GM08714 (cell line): ENCODE measurements at regions not wholly inside any gene's neighbourhood (a gene's known extent, or its start where the extent isn't known, plus 50 kb on each side); places are given as distances from the start of the nearest gene placed in this dataset.
"Not testable (repeated sequence)": the region's sequence is repeated elsewhere in the genome, so short reads cannot be mapped to it uniquely, and the experiment has no call there.

ENCODE experiments used
- H3K4me3 ChIP-seq: fragments of 200-500 bp; sonication (Bioruptor generic); 2 replicates; pipeline ENCODE4 v1.5.1; 2014; ENCODE audit warnings: mild to moderate bottlenecking, low read length, inconsistent platforms
- ZNF274 ChIP-seq: IDR thresholded peaks from 2 replicates; pipeline ENCODE4 v1.6.1; 2012; ENCODE audit warnings: mild to moderate bottlenecking, low read depth, low read length

DNA sequence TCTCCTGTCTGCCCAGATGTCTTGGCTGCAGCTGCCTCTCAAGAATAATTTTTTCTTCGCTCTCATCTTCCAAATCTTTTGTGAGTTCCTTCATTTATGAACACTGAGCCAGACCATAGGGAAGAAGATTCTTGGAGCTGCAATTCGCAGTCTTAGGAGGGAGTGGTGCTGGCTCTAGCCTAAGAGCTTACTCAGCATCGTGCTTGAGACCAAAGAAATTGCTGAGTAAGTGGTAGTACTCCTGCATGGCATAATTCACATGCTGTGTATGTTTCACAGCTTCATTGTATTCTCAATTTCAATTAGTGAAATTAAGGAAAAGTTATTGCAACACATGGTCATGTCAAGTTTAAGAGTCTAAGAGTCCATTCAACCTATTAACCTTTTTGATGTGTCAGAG lies 771.7 kb downstream of the ADCYAP1 start:
- TF ChIP-seq ZNF274: no peak
- no peak overlapping the region for H3K4me3 ChIP-seq

DNA sequence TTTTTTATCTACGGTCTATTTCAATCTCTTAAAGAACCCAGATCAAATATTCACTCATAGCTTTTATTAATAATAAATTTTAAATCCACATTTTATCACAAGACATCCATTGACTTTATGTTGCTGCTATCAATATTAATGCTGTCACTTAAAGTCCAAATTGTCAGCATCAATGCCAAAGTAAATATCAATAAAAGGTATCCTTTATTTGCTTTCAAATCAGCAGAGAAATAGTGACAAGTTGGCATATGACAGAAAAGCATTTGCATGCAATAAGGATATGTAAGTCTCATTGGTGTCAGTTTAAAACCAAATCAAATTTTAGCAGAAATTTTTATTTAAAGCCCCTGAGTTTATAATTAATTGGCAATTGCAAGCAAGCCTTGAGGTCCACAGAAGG lies 775.4 kb downstream of the ADCYAP1 start:
- H3K4me3 ChIP-seq: no peak overlapping the region
- no peak for TF ChIP-seq ZNF274

DNA sequence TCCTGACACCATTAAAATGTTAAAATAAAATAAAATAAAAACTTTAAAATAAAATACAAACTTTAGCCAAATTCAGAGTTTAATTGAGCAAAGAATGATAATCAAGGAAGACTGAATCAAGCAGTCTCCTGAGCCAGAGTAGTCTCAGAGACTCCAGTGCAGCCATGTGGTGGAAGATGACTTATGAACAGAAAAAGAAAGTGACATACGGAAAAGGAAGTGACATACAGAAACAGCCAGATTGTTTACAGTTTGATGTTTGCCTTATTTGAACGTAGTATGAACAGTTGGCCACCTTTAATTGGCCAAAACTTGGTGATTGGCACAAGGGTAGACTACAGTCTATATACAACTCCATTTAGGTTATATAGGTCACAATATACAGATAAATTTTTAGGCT lies 787.2 kb downstream of the ADCYAP1 start:
- no peak overlapping the region for H3K4me3 ChIP-seq
- no peak for TF ChIP-seq ZNF274

DNA sequence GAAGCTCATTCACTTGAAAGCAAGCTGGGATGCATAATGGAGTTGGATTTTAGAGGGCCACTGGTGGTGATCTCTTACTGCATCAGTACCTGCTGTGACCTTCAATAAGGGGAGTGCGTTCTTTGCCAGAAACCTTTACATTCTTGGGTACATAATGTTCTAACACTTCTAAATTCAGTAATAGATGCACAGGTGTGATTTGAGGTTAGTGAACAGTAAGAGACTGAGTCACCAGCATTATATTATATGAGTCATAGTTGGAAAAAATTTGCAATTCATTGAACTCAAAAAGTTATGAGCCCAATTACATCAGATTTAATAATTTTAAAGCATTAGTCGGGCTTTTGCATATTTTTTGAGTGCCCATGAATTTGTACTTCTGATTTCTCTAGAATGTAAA lies 803.3 kb downstream of the ADCYAP1 start:
- no peak for TF ChIP-seq ZNF274
- no peak overlapping the region for H3K4me3 ChIP-seq

DNA sequence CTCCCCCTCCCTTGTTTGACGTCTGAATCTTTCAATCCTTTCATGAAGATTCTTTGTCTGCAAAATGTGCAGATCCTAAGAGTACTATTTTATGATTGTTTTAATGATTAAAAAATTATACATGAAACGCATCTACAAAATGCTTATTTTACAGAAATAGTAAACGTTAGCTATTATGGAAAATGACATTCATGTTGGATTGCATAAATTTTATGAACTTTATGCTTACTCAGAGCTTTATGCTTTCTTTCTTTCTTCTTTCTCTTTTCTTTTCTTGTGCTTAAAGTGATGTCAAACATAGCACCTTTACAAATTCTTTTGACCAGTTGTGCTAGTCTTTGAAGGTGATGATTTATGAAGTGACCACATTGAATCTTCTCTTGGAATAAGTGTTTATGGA lies 805.4 kb downstream of the ADCYAP1 start:
- no peak overlapping the region for H3K4me3 ChIP-seq
- TF ChIP-seq ZNF274: no peak

DNA sequence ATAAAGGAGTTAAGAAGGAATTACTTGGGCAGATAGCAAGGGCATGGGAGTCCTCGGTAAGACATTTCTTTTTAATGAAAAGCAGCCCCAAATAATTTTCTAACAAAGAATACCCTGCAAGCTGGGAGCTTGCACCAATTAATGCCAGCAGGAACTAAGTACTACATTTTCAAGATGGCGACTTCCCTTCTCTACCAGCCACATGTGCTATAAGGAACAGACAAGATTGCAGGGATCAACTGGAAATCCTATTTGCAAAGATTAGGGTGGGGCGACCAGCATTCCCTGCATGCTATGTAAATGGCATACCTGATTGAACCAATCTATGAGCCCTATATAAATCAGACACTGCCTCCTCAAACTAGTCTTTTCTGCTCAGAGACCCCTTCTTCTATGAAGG lies 827.5 kb downstream of the ADCYAP1 start:
- no peak for TF ChIP-seq ZNF274
- no peak overlapping the region for H3K4me3 ChIP-seq

DNA sequence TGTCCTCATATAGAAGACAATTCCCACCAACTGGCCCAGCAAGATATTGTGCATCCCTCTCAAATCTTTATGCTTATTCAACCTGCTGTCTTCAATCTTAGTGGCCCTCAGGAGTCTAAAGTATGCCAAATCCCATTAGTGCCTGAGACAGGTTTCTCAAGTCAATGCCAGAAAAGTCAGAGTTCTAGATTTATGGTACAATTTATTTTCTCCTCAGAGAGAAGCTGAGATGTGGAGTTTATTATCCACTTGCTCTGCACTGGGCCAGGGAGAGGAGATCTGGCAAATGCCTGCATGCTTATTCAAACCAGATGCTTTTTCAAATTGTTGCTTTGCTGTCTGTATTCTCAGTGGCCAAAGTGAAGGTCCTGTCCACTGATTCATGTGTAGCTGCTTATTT lies 825.2 kb downstream of the METTL4 start:
- no peak overlapping the region for H3K4me3 ChIP-seq
- TF ChIP-seq ZNF274: no peak

DNA sequence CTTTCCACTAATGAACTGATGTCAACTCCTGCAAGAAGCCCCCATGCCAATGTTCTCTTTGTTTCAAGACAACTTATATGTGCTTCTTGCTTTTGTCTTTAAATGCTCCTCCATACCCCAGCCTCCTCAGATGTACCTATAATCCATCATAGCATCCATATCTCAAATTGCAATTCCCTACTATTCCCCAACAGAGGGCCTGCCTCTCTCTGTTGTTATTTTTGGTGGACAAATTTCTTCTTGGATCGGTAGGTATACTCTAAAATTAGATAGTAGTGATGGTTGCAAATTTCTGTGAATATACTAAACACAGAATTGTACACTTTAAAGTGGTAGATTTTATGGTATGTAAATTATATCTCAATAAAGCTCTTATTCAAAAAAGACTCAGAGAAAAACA lies 820.1 kb downstream of the METTL4 start:
- no peak overlapping the region for H3K4me3 ChIP-seq
- no peak for TF ChIP-seq ZNF274

DNA sequence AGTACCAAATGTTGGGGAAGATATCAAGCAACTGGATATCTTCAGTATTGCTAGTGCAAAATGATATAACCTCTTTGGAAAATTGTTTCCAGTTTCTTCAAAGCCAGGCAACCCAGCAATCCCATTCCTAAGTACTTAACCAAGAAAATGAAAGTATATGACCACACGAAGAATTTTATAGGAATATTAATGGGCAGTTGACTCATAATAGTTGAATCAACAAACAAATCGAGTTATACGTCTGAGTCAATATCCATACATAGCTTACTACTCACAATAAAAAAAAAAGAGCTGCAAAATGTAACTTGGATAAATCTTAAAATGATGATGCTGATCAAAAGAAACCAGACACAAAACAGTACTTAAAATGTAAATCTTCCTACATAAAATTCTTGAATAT lies 810.4 kb downstream of the METTL4 start:
- no peak overlapping the region for H3K4me3 ChIP-seq
- TF ChIP-seq ZNF274: no peak

DNA sequence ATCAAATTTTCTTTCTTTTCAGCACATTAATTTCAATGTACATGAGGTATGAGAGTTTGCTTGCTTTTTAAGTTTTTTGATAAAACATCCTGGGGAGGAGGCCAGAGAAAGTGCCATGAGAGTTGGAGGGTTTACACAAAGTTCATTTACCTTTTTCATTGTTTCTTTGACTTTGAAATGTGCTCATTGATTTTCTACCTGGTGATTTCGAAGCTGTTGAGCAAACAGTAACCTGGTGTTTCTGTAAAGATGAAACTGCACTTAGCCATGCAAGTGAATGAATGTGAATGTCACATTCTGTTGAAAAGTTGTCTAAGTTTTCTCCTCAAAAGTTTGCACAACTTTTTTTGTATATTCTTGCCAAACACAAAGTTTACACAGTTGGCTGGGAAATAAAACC lies 797.0 kb downstream of the METTL4 start:
- H3K4me3 ChIP-seq: no peak overlapping the region
- no peak for TF ChIP-seq ZNF274

DNA sequence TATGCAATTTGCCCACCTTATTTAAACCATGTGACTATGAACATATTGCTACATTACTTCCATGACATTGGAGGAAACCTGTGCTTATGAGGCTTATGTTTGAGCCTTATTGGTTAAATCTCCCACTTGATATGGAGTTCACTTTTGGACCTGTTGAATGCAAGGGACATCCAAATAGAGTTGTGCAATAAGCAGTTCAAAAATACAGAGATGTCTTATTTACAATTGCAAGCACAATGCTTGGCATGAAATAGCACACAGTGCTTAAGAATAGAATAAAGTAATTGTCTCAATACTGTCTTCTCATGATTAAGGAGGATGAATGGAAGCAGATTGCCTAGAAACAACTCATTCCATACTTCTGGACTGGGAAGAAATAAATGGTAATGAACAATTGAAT lies 793.5 kb downstream of the METTL4 start:
- no peak for TF ChIP-seq ZNF274
- H3K4me3 ChIP-seq: no peak overlapping the region

DNA sequence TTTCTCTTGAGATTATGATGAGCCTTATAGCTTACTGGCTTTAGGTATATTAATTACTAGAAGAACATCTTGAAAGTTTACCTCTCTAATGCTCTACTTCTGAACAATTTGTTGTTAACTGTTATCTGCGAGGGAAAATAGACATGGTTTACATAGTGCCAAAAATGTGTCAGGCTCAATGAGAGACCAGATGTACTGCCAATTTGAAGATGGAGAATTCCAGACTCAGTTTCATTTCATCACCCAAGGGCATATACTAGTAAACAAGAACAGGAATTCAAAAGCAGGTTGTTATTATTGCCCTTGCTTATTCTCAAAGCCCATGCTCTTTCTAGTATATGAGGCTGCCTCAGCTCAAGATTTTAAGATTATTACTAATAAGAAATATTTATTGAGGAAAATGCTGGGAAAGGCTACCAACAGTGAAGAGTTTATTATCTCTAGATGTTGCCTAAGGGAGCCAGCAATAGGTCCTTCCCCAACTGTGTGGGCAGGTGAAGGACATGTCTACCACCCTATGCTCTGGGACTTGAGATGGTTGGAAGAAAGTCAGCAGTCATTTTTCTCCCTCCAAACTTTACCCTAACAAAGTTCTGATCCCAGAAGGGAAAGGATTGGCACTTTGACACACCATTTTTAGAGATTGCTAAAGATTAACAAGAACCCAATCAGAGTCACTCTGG lies 792.7 kb downstream of the METTL4 start:
- H3K4me3 ChIP-seq: no peak overlapping the region
- TF ChIP-seq ZNF274: no peak

DNA sequence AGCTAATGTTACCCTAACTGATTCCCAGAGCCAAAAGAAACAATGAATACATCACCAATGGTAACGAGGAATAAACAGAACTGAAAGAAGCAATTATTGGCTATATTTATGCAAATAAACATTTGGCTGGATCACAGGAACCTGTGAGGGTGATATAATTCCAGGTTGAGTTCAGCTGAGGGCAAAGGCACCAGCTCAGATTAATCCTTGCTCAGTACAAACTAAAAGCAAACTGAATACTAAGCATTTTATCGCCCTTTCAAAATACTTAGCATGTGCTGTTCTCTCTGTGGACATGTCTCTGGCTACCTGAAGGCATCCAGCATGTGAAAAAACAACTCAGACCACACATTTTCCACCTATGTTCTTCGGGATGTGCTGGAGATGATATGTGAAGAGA lies 791.7 kb downstream of the METTL4 start:
- TF ChIP-seq ZNF274: no peak
- no peak overlapping the region for H3K4me3 ChIP-seq

DNA sequence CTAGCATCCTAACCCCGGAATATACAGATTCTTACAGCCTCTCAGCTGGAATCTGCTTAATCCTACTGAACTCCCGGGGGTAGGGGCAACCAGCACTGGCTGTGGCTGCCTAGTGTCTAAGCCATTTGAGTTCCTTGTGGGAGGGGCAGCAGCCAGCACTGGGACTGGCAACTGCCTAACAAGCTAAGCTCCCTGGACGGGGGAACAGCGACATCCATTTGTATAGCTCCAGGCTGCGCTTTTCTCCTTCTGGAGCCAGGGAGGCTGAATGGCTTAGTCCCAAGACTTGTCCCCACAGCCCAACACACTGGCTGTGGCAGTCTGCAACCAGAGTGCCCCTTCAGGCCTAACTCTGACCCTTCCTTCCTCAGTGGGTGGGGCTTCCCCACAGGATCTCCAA lies 787.2 kb downstream of the METTL4 start:
- no peak overlapping the region for H3K4me3 ChIP-seq
- no peak for TF ChIP-seq ZNF274

DNA sequence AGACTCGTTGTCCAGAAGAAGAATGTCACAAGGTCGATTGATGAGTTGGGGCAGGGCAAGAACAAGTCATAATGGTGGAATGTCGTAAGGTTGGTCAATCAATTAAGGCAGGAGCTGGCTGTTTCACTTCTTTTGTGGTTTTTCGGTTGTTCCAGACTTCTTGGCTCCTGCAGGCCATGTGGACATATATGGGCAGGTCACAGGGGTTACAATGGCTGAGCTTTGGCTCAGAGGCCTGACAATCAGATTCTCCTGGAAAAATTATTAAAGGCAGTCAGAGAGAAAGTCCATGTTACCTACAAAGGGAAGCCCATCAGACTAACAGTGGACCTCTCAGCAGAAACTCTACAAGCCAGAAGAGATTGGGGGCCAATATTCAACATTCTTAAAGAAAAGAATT lies 785.3 kb downstream of the METTL4 start:
- not testable (repeated sequence) for H3K4me3 ChIP-seq

DNA sequence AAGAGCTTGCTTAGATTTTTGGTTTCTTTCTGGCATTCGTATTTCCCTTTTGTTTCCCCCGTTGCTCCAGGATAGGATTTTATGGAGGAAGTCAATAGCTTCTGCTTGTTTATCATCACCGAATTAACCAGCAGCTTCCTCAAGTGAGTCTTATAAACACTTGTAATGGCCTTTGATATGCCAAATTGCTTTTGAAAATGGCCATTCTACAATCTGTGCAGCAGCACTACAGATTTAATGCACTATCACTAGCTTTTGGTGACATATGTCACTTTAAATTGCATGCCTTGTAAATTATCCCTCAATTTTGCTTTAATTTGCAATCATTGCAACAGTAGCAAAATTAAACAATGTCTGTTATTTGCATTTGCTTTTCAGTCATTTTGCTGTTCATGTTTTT lies 774.7 kb downstream of the METTL4 start:
- TF ChIP-seq ZNF274: no peak
- no peak overlapping the region for H3K4me3 ChIP-seq
